ENCODE measurements at regions not wholly inside any gene's neighbourhood (a gene's known extent, or its start where the extent isn't known, plus 50 kb on each side); places are given as distances from the start of the nearest gene placed in this dataset.
"Not testable (repeated sequence)": the region's sequence is repeated elsewhere in the genome, so short reads cannot be mapped to it uniquely, and the experiment has no call there.

DNA sequence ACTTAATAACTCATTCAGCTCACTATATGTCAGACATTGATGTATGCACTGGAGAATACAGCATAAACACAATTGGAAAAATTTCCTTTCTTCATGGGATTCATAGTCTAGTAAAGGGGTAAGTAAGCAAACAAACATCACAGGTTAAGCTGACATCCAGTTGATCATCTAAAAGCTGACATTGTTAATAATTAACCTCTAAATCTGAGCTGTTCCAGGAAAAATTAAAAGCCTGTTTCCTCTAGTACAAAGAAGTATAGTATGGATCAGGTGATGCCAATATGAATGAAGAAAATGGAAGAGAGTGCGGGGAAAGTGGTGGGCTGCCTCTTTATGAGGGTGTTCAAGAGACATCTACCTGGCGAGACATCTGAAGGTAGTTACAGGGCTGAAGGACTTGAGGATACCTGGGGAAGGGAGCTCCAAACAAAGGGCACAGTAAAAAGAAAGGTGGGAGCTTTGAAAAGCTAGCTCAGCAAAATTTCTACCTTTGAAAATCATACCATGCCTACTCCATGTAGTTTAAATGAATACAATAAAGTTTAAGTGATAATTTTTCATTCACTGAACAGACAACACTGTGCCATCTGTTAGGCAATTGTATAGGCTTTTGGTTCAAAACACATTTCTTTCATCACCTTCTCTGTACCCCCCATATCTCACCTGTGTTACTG, 619.3 kb downstream of the TRIB2 start:
- DNase-seq (ENCODE audit: low spot score) (no peak), ATAC-seq (ENCODE audit: low FRiP score) (no peak)
- TF ChIP-seq CTCF (IDR thresholded peaks at IDR 0.05) = no peak

DNA sequence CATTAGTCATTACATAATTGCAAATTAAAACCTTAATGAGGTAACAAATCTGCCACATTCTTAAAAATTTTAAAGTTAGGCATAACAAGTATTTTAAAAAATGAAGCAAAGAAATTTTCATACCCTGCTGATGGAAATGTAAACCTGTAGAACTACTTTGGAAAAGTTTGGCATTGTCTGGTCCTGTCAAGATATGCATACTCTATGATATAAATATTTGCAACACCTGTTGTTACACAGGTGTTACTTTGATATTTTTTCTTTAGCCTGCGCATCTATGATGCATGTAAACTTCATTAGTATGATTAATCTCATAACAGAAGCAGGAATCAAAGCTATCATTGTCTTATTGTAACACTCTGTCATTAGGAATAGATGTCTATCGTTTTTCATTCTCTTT, 634.3 kb downstream of the TRIB2 start:
- no peak for ATAC-seq (ENCODE audit: low FRiP score)
- no peak for TF ChIP-seq CTCF (IDR thresholded peaks at IDR 0.05)
- no peak for DNase-seq (ENCODE audit: low spot score)

DNA sequence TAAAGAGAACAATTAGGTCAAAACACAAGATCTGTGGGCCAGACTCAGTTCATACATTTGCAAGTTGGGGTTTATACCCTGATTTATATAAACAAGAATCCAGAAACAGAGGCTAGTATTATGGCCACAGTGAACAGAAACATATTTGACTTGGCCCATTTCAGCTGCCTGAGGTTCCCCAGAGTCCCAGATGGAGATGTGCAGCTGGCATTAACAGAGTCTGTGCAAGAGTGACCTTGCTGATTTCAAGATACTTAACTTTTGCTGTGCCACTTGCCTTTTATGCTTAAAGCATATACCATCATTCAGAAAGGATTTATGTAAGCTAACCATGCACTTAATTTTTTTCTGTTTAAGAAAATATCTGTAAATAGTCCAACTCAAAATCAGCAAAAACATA, 636.3 kb downstream of the TRIB2 start:
- DNase-seq (ENCODE audit: low spot score) (no peak), ATAC-seq (ENCODE audit: low FRiP score) (no peak)
- no peak for TF ChIP-seq CTCF (IDR thresholded peaks at IDR 0.05)

- no peak for TF ChIP-seq CTCF (IDR thresholded peaks at IDR 0.05)
- no peak for ATAC-seq (ENCODE audit: low FRiP score)
- no peak for DNase-seq (ENCODE audit: low spot score)
These were observed 637.3 kb downstream of the TRIB2 start for GRCh38 chr2:13354031-13354430.

DNA sequence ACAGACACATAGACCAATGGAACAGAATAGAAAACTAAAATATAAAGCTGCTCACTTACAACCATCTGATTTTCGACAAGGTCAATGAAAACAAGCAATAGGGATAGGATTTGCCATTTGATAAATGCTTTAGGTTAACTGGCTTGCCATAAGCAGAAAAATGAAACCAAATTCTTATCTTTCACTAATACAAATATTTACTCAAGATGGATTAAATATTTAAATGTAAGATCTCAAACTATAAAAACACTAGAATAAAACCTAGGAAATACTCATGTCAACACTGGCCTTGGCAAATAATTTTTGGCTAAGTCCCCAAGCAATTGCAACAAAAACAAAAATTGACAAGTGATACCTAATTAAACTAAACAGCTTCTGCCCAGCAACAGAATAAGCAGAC, 665.2 kb downstream of the TRIB2 start:
- not testable (repeated sequence) for ATAC-seq (ENCODE audit: low FRiP score); DNase-seq (ENCODE audit: low spot score)

DNA sequence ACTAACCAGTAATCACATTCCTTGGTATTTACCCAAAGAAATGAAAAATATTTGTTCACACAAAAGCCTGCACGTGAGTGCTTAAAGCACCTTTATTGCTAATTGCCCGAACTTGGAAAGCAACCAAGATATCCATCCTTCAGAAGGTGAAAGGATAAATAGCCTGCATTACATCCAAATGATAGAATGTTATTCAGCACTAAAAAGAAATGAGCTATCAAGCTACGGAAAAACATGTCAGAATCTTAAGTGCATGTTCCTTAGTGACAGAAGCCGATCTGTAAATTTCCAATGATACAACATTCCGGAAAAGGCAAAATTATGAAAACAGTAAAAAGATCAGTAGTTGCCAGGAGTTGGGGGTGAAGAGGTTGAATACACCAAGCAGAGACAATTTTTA, 672.4 kb downstream of the TRIB2 start:
- not testable (repeated sequence) for DNase-seq (ENCODE audit: low spot score); ATAC-seq (ENCODE audit: low FRiP score)

DNA sequence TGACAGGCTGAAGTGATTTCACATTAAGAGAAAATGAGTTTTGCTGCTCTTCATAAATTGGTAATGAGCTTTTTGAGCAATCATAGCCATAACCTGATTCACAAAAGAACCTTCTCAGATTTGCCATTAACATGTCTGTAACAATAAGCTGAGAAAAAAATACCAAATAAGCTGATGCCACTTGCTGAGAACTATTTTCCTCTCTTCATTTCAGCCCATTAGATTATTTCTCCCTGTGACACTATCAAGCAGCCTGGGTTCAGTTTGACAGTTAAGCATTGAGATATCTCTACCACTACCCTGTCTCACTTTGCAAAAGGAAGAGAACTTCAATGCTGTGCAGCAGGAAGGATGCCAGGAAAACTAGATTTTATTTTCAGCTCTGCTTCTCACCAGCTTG, 673.9 kb downstream of the TRIB2 start:
- TF ChIP-seq CTCF (IDR thresholded peaks at IDR 0.05) = no peak
- DNase-seq (ENCODE audit: low spot score) (no peak), ATAC-seq (ENCODE audit: low FRiP score) (no peak)

GRCh38 chr2:13401312-13401711, 684.6 kb downstream of the TRIB2 start:
- ATAC-seq (ENCODE audit: low FRiP score) (no peak), DNase-seq (ENCODE audit: low spot score) (no peak)
- no peak for TF ChIP-seq CTCF (IDR thresholded peaks at IDR 0.05)

Data from omental fat pad (tissue), 3 donors.